Panc1 (cell line): ENCODE measurements at regions not wholly inside any gene's neighbourhood (a gene's known extent, or its start where the extent isn't known, plus 50 kb on each side); places are given as distances from the start of the nearest gene placed in this dataset.

Experiments
- ATAC-seq: fragments of 200-7000 bp; cut with Tn5 transposase; 2 replicates; pipeline ENCODE4 v1.9.1; 2020; ENCODE audit warnings: mild to moderate bottlenecking, moderate library complexity
- BruUV-seq: library from RNA; stranded (reverse); fragments of 400-500 nt; replicated peaks from 2 replicates; lab custom pipeline; 2021; lab: Mats Ljungman, UMichigan
- CTCF ChIA-PET: fragments of 300-600 bp; sonication (Branson Sonifier 250); formaldehyde crosslinking; loops from one replicate; lab custom pipeline; 2022; ENCODE audit warnings: antibody characterized with exemption; lab: Charles Lee
- POLR2A ChIA-PET: fragments of 300-600 bp; sonication (Branson Sonifier 250); formaldehyde crosslinking; loops from one replicate; lab custom pipeline; 2022; ENCODE audit warnings: antibody characterized with exemption; lab: Charles Lee
- DNase-seq: peaks from one replicate; pipeline ENCODE4 v3.0.0-alpha.2; 2010; ENCODE audit warnings: low read depth, low spot score
- H3K27ac ChIP-seq: 2 replicates; pipeline ENCODE4 v1.5.1; 2011; ENCODE audit warnings: mild to moderate bottlenecking, low read length, inconsistent platforms
- H3K27me3 ChIP-seq: fragments of 200-500 bp; sonication (Bioruptor generic); 2 replicates; pipeline ENCODE4 v1.6.0; 2014; ENCODE audit warnings: low read length, inconsistent platforms; ENCODE audit not compliant: control insufficient read depth, insufficient read depth
- H3K36me3 ChIP-seq: fragments of 200-500 bp; sonication (Bioruptor generic); 2 replicates; pipeline ENCODE4 v1.5.1; 2014; ENCODE audit warnings: inconsistent platforms, mild to moderate bottlenecking, low read length, moderate library complexity; ENCODE audit not compliant: control insufficient read depth, insufficient read depth
- H3K4me1 ChIP-seq: 2 replicates; pipeline ENCODE4 v1.5.1; 2011; ENCODE audit warnings: inconsistent platforms, mild to moderate bottlenecking, low read length, moderate library complexity; ENCODE audit not compliant: control insufficient read depth, insufficient read depth
- H3K4me3 ChIP-seq, 2 experiments: 2 replicates each; pipeline ENCODE4 v1.5.1; 2011 to 2012; ENCODE audit warnings: low read depth in 2 of 2, low read length in 2 of 2, mild to moderate bottlenecking in 2 of 2, inconsistent platforms in 1 of 2, moderate library complexity in 1 of 2
- H3K9me3 ChIP-seq: fragments of 200-500 bp; sonication (Bioruptor generic); 2 replicates; pipeline ENCODE4 v1.5.1; 2014; ENCODE audit warnings: low read depth, mild to moderate bottlenecking, inconsistent platforms, low read length, moderate library complexity; ENCODE audit not compliant: control insufficient read depth, insufficient read depth
- POLR2AphosphoS5 ChIP-seq: IDR thresholded peaks from 2 replicates; pipeline ENCODE4 v1.6.1; 2012; ENCODE audit warnings: mild to moderate bottlenecking, low read depth, low read length, moderate library complexity
- SIN3A ChIP-seq: IDR thresholded peaks from 2 replicates; pipeline ENCODE4 v1.6.1; 2012; ENCODE audit warnings: low read depth, mild to moderate bottlenecking, low read length, moderate library complexity, borderline replicate concordance; ENCODE audit not compliant: insufficient read depth
- TCF7L2 ChIP-seq: IDR thresholded peaks from 2 replicates; pipeline ENCODE4 v1.6.1; 2011; ENCODE audit warnings: mild to moderate bottlenecking, low read depth, low read length, inconsistent platforms
- in situ Hi-C: cut with HindIII; loops from 2 replicates; pipeline ENCODE4 v1.10.0; 2016; ENCODE audit warnings: low sequenced_read_pairs, low pct_unique_long_range_greater_than_20kb
- intact Hi-C: fragments of 100-400 bp; cut with micrococcal nuclease; formaldehyde crosslinking; loops from one replicate; pipeline ENCODE4 v1.10.0; 2022; ENCODE audit not compliant: unreplicated experiment
- TF ChIP-seq, protein P1 (sequence below): fragments of 450-650 bp; IDR thresholded peaks from 2 replicates; pipeline ENCODE4 v1.5.1; 2017; ENCODE audit warnings: mild to moderate bottlenecking
- TF ChIP-seq, protein P2 (sequence below), 2 experiments: IDR thresholded peaks; 2 replicates each; pipeline ENCODE4 v1.6.1; 2011 to 2012; ENCODE audit warnings: low read depth in 2 of 2, control low read depth in 1 of 2, low read length in 1 of 2, mild to moderate bottlenecking in 1 of 2, moderate library complexity in 1 of 2; ENCODE audit not compliant: insufficient read depth in 1 of 2

DNA sequence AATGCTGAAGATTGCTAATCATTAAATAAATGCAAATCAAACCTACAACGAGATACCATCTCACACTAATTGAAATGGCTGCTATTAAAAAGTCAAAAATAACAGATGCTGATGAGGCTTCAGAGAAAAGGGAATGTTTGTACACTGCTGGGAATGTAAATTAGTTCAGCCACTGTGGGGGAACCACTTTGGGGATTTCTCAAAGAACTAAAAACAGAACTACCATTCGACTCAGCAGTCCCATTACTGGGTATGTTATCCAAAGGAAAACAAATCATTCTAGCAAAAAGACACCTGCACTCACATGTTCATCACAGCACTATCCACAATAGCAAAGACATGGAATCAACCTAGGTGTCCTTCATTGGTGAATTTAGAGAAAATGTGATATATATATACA, 379.0 kb upstream of the CNTNAP2 start:
- intact Hi-C loops: no loop called here

DNA sequence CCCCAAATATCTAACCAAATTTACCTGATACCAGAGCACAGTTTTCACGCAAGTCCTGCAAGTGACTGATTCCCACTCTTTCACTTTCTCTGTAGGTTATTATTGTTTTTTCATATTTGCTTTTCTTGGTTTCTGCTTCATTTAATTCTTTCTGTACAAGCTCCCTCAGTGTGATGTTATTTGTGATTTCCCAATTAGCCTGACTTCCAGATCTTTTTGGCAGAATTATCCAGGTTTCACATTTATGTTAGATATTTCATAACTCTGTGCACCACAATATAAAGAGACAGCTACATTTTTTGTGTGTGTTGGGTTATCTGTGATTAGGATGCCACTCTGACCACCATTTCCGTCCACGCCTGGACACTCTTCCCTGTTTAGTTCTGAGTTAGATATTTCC, 381.5 kb upstream of the CNTNAP2 start:
- no peaks in the 10 kb centered on the region for H3K4me1 ChIP-seq
- H3K4me3 ChIP-seq: no peak overlapping the region
- ChIA-PET POLR2A (no interaction called here), CTCF (no interaction called here)
- ATAC-seq: no peak
- no peak for DNase-seq
- in situ Hi-C loops: no loop called here
- TF ChIP-seq POLR2AphosphoS5: no peak
- TF ChIP-seq TCF7L2: no peak
- no peak for TF ChIP-seq SIN3A
- TF ChIP-seq, protein P1, sequence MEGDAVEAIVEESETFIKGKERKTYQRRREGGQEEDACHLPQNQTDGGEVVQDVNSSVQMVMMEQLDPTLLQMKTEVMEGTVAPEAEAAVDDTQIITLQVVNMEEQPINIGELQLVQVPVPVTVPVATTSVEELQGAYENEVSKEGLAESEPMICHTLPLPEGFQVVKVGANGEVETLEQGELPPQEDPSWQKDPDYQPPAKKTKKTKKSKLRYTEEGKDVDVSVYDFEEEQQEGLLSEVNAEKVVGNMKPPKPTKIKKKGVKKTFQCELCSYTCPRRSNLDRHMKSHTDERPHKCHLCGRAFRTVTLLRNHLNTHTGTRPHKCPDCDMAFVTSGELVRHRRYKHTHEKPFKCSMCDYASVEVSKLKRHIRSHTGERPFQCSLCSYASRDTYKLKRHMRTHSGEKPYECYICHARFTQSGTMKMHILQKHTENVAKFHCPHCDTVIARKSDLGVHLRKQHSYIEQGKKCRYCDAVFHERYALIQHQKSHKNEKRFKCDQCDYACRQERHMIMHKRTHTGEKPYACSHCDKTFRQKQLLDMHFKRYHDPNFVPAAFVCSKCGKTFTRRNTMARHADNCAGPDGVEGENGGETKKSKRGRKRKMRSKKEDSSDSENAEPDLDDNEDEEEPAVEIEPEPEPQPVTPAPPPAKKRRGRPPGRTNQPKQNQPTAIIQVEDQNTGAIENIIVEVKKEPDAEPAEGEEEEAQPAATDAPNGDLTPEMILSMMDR: no peak
- TF ChIP-seq, protein P2, sequence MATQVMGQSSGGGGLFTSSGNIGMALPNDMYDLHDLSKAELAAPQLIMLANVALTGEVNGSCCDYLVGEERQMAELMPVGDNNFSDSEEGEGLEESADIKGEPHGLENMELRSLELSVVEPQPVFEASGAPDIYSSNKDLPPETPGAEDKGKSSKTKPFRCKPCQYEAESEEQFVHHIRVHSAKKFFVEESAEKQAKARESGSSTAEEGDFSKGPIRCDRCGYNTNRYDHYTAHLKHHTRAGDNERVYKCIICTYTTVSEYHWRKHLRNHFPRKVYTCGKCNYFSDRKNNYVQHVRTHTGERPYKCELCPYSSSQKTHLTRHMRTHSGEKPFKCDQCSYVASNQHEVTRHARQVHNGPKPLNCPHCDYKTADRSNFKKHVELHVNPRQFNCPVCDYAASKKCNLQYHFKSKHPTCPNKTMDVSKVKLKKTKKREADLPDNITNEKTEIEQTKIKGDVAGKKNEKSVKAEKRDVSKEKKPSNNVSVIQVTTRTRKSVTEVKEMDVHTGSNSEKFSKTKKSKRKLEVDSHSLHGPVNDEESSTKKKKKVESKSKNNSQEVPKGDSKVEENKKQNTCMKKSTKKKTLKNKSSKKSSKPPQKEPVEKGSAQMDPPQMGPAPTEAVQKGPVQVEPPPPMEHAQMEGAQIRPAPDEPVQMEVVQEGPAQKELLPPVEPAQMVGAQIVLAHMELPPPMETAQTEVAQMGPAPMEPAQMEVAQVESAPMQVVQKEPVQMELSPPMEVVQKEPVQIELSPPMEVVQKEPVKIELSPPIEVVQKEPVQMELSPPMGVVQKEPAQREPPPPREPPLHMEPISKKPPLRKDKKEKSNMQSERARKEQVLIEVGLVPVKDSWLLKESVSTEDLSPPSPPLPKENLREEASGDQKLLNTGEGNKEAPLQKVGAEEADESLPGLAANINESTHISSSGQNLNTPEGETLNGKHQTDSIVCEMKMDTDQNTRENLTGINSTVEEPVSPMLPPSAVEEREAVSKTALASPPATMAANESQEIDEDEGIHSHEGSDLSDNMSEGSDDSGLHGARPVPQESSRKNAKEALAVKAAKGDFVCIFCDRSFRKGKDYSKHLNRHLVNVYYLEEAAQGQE (IDR thresholded peaks at IDR 0.05; ENCODE audit: insufficient read depth in 1 of 2, low read depth in 2 of 2, low read length in 1 of 2): no peak
- no peaks in the 10 kb centered on the region for H3K36me3 ChIP-seq
- BruUV-seq: no TSS peak
- no peaks in the 10 kb centered on the region for H3K9me3 ChIP-seq
- no peak overlapping the region for H3K27ac ChIP-seq
- intact Hi-C loops: no loop called here
- H3K27me3 ChIP-seq: no peaks in the 10 kb centered on the region

More for the DNA sequence above, 379.0 kb upstream of the CNTNAP2 start:
- ATAC-seq (no peak), DNase-seq (no peak)
- H3K36me3 ChIP-seq: no peaks in the 10 kb centered on the region
- no peaks in the 10 kb centered on the region for H3K4me1 ChIP-seq
- H3K9me3 ChIP-seq: no peaks in the 10 kb centered on the region
- TF ChIP-seq, protein P2 (IDR thresholded peaks at IDR 0.05; ENCODE audit: insufficient read depth in 1 of 2, low read depth in 2 of 2, low read length in 1 of 2): no peak
- TF ChIP-seq TCF7L2 (no peak), SIN3A (no peak), POLR2AphosphoS5 (no peak)
- TF ChIP-seq, protein P1: no peak
- CTCF ChIA-PET: no interaction called here
- no peaks in the 10 kb centered on the region for H3K27me3 ChIP-seq
- H3K4me3 ChIP-seq: no peak overlapping the region
- no peak overlapping the region for H3K27ac ChIP-seq
- BruUV-seq: no TSS peak
- in situ Hi-C loops: no loop called here
- POLR2A ChIA-PET: no interaction called here
